Mesothelial cell of epicardium (in vitro differentiated cells): ENCODE measurements at regions not wholly inside any gene's neighbourhood (a gene's known extent, or its start where the extent isn't known, plus 50 kb on each side); places are given as distances from the start of the nearest gene placed in this dataset.
A peak's percentile ranks its signal among the peaks of the same experiment; 100 is the strongest.

Source experiments
- DNase-seq, 2 experiments: peaks; one replicate each; pipeline ENCODE4 v3.0.0; 2021; ENCODE audit warnings: low spot score in 2 of 2; ENCODE audit not compliant: unreplicated experiment in 2 of 2
- H3K27ac Mint-ChIP-seq: 2 replicates; pipeline ENCODE4 v1.8.0; 2021; ENCODE audit warnings: mixed read lengths
- H3K27me3 Mint-ChIP-seq: 2 replicates; pipeline ENCODE4 v1.8.0; 2021; ENCODE audit warnings: low read depth, mixed read lengths
- H3K36me3 Mint-ChIP-seq: 2 replicates; pipeline ENCODE4 v1.8.0; 2021; ENCODE audit warnings: mixed read lengths
- H3K4me1 Mint-ChIP-seq: 2 replicates; pipeline ENCODE4 v1.8.0; 2021; ENCODE audit warnings: mixed read lengths
- H3K4me3 Mint-ChIP-seq: 2 replicates; pipeline ENCODE4 v1.8.0; 2021; ENCODE audit warnings: mild to moderate bottlenecking, moderate library complexity, mixed read lengths
- H3K9me3 Mint-ChIP-seq: 2 replicates; pipeline ENCODE4 v1.8.0; 2021; ENCODE audit warnings: mixed read lengths
- TF ChIP-seq, protein P1 (sequence below): fragments of 200-600 bp; sonication (generic); IDR thresholded peaks from one replicate; pipeline ENCODE4 v1.5.0; 2021; ENCODE audit warnings: antibody characterized with exemption; ENCODE audit not compliant: unreplicated experiment

GRCh38 chr12:114291389-114292060, 114.4 kb downstream of the TBX5 start:
- Mint-ChIP-seq H3K36me3 (no peaks in the 10 kb centered on the region), H3K27me3 (peaks cover 5% of the 10 kb centered on the region), H3K4me1 (peaks cover 19% of the 10 kb centered on the region), H3K27ac (no peak overlapping the region), H3K4me3 (no peak overlapping the region), H3K9me3 (peaks cover 6% of the 10 kb centered on the region)
- no peak for DNase-seq
- TF ChIP-seq, protein P1, sequence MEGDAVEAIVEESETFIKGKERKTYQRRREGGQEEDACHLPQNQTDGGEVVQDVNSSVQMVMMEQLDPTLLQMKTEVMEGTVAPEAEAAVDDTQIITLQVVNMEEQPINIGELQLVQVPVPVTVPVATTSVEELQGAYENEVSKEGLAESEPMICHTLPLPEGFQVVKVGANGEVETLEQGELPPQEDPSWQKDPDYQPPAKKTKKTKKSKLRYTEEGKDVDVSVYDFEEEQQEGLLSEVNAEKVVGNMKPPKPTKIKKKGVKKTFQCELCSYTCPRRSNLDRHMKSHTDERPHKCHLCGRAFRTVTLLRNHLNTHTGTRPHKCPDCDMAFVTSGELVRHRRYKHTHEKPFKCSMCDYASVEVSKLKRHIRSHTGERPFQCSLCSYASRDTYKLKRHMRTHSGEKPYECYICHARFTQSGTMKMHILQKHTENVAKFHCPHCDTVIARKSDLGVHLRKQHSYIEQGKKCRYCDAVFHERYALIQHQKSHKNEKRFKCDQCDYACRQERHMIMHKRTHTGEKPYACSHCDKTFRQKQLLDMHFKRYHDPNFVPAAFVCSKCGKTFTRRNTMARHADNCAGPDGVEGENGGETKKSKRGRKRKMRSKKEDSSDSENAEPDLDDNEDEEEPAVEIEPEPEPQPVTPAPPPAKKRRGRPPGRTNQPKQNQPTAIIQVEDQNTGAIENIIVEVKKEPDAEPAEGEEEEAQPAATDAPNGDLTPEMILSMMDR: no peak

- DNase-seq: no peak
- TF ChIP-seq, protein P1: no peak
- H3K4me3 Mint-ChIP-seq: no peak overlapping the region
- H3K27ac Mint-ChIP-seq: peak overlapping the region; percentile 24
- peaks cover 6% of the 10 kb centered on the region for H3K9me3 Mint-ChIP-seq
- H3K36me3 Mint-ChIP-seq: no peaks in the 10 kb centered on the region
- H3K4me1 Mint-ChIP-seq: peaks cover 25% of the 10 kb centered on the region
- no peaks in the 10 kb centered on the region for H3K27me3 Mint-ChIP-seq
Observed at GRCh38 chr12:114287821-114288525, 118.0 kb downstream of the TBX5 start.

- no peaks in the 10 kb centered on the region for H3K27me3 Mint-ChIP-seq
- no peak overlapping the region for H3K4me3 Mint-ChIP-seq
- no peak for DNase-seq
Observed at GRCh38 chr12:114286145-114286544, 119.8 kb downstream of the TBX5 start.

GRCh38 chr12:114285554-114285953, 120.4 kb downstream of the TBX5 start:
- no peak for DNase-seq
- TF ChIP-seq, protein P1: no peak
- no peak overlapping the region for H3K4me3 Mint-ChIP-seq
- H3K27me3 Mint-ChIP-seq: no peaks in the 10 kb centered on the region
- peaks cover 25% of the 10 kb centered on the region for H3K4me1 Mint-ChIP-seq
- H3K36me3 Mint-ChIP-seq: no peaks in the 10 kb centered on the region
- no peak overlapping the region for H3K27ac Mint-ChIP-seq
- H3K9me3 Mint-ChIP-seq: no peaks in the 10 kb centered on the region

More at GRCh38 chr12:114286145-114286544, 119.8 kb downstream of the TBX5 start:
- Mint-ChIP-seq H3K36me3 (no peaks in the 10 kb centered on the region), H3K9me3 (no peaks in the 10 kb centered on the region), H3K4me1 (peaks cover 25% of the 10 kb centered on the region), H3K27ac (no peak overlapping the region)
- TF ChIP-seq, protein P1: no peak

GRCh38 chr12:114284041-114284440, 121.9 kb downstream of the TBX5 start:
- TF ChIP-seq, protein P1: no peak
- no peaks in the 10 kb centered on the region for H3K27me3 Mint-ChIP-seq
- H3K36me3 Mint-ChIP-seq: no peaks in the 10 kb centered on the region

More at GRCh38 chr12:114284041-114284440, 121.9 kb downstream of the TBX5 start:
- H3K27ac Mint-ChIP-seq: no peak overlapping the region
- H3K4me3 Mint-ChIP-seq: no peak overlapping the region
- DNase-seq: no peak
- peaks cover 25% of the 10 kb centered on the region for H3K4me1 Mint-ChIP-seq
- no peaks in the 10 kb centered on the region for H3K9me3 Mint-ChIP-seq
